ENCODE measurements at regions not wholly inside any gene's neighbourhood (a gene's known extent, or its start where the extent isn't known, plus 50 kb on each side); places are given as distances from the start of the nearest gene placed in this dataset.

DNA sequence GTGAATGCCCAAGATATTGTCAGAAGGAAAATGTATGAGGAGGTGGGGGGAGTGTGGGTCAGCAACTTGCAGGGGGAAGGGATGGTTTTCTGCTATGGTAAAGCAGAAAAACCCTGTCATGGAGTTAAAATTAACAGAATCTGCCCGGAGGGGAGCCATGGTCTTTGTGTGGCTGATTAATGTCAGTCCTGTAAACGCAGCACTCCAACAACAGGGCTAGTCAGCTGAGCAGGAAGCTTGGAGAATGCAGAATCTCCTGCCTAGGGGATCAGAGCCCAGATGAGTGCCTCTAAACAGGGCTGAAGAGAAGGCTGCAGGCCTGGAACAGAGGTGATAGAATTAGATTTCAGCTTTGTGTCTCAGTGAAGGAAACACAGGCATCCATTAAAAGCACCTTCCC is 140.9 kb upstream of the MTNR1B start:
- Histone ChIP-seq H3K27ac (ENCODE audit: low read depth, low read length) (no peak overlapping the region), H3K27me3 (ENCODE audit: control insufficient read depth, insufficient read depth, low read length) (peaks cover 2% of the 10 kb centered on the region), H3K9me3 (ENCODE audit: control insufficient read depth, insufficient read depth, low read length) (no peaks in the 10 kb centered on the region), H3K4me3 (ENCODE audit: low read depth, low read length) (no peak overlapping the region)
- no peak for DNase-seq (ENCODE audit: low read depth, low spot score)
- TF ChIP-seq, protein P1, sequence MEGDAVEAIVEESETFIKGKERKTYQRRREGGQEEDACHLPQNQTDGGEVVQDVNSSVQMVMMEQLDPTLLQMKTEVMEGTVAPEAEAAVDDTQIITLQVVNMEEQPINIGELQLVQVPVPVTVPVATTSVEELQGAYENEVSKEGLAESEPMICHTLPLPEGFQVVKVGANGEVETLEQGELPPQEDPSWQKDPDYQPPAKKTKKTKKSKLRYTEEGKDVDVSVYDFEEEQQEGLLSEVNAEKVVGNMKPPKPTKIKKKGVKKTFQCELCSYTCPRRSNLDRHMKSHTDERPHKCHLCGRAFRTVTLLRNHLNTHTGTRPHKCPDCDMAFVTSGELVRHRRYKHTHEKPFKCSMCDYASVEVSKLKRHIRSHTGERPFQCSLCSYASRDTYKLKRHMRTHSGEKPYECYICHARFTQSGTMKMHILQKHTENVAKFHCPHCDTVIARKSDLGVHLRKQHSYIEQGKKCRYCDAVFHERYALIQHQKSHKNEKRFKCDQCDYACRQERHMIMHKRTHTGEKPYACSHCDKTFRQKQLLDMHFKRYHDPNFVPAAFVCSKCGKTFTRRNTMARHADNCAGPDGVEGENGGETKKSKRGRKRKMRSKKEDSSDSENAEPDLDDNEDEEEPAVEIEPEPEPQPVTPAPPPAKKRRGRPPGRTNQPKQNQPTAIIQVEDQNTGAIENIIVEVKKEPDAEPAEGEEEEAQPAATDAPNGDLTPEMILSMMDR (IDR thresholded peaks at IDR 0.05; ENCODE audit: low read depth, low read length), result no peak
- ChIA-PET POLR2A (no interaction called here), CTCF (no interaction called here)

- no peak for DNase-seq (ENCODE audit: low read depth, low spot score)
- POLR2A ChIA-PET, result no interaction called here
These were observed 140.3 kb upstream of the MTNR1B start for GRCh38 chr11:92829121-92829520.

GRCh38 chr11:92829671-92830070 is 139.8 kb upstream of the MTNR1B start:
- peaks cover 2% of the 10 kb centered on the region for H3K27me3 ChIP-seq (ENCODE audit: control insufficient read depth, insufficient read depth, low read length)
- ChIA-PET POLR2A (no interaction called here), CTCF (no interaction called here)
- TF ChIP-seq, protein P1 (IDR thresholded peaks at IDR 0.05; ENCODE audit: low read depth, low read length), result no peak
- DNase-seq (ENCODE audit: low read depth, low spot score), result no peak
- no peaks in the 10 kb centered on the region for H3K9me3 ChIP-seq (ENCODE audit: control insufficient read depth, insufficient read depth, low read length)
- no peak overlapping the region for H3K4me3 ChIP-seq (ENCODE audit: low read depth, low read length)
- H3K27ac ChIP-seq (ENCODE audit: low read depth, low read length), result no peak overlapping the region

More at GRCh38 chr11:92829121-92829520, 140.3 kb upstream of the MTNR1B start:
- CTCF ChIA-PET, result no interaction called here
- TF ChIP-seq, protein P1 (IDR thresholded peaks at IDR 0.05; ENCODE audit: low read depth, low read length), result no peak
- Histone ChIP-seq H3K9me3 (ENCODE audit: control insufficient read depth, insufficient read depth, low read length) (no peaks in the 10 kb centered on the region), H3K27me3 (ENCODE audit: control insufficient read depth, insufficient read depth, low read length) (peaks cover 2% of the 10 kb centered on the region), H3K27ac (ENCODE audit: low read depth, low read length) (no peak overlapping the region), H3K4me3 (ENCODE audit: low read depth, low read length) (no peak overlapping the region)

GRCh38 chr11:92830377-92831155 is 138.9 kb upstream of the MTNR1B start:
- H3K27ac ChIP-seq (ENCODE audit: low read depth, low read length), result no peak overlapping the region
- CTCF ChIA-PET, result no interaction called here

More at GRCh38 chr11:92830377-92831155, 138.9 kb upstream of the MTNR1B start:
- no peak for DNase-seq (ENCODE audit: low read depth, low spot score)
- Histone ChIP-seq H3K27me3 (ENCODE audit: control insufficient read depth, insufficient read depth, low read length) (peaks cover 2% of the 10 kb centered on the region), H3K4me3 (ENCODE audit: low read depth, low read length) (no peak overlapping the region), H3K9me3 (ENCODE audit: control insufficient read depth, insufficient read depth, low read length) (no peaks in the 10 kb centered on the region)
- POLR2A ChIA-PET, result no interaction called here
- TF ChIP-seq, protein P1 (IDR thresholded peaks at IDR 0.05; ENCODE audit: low read depth, low read length), result no peak

Data from AG04450 (cell line).